ENCODE measurements at regions not wholly inside any gene's neighbourhood (a gene's known extent, or its start where the extent isn't known, plus 50 kb on each side); places are given as distances from the start of the nearest gene placed in this dataset.

- Histone ChIP-seq H4K8ac (ENCODE audit: low read depth in 2 of 2, low read length in 2 of 2) (no peak overlapping the region), H2AK9ac (replicated peaks; ENCODE audit: low read depth, low read length, poor library complexity) (no peak overlapping the region), H3K36me3 (ENCODE audit: control insufficient read depth, insufficient read depth, low read length) (no peaks in the 10 kb centered on the region), H2BK15ac (ENCODE audit: low read depth, low read length) (no peak overlapping the region), H3K9ac (ENCODE audit: low read depth, low read length) (no peak overlapping the region), H4K91ac (ENCODE audit: insufficient read depth, low read depth, low read length) (no peak overlapping the region), H3K4me3 (ENCODE audit: insufficient read depth, low read depth, low read length) (no peak overlapping the region), H3K18ac (ENCODE audit: low read depth, low read length) (no peak overlapping the region), H3K79me1 (ENCODE audit: low read depth in 1 of 2, low read length in 2 of 2) (no peaks in the 10 kb centered on the region), H3K4me2 (ENCODE audit: low read depth, low read length) (no peak overlapping the region), H2BK5ac (ENCODE audit: low read depth, low read length, poor library complexity, severe bottlenecking) (no peak overlapping the region), H2AK5ac (ENCODE audit: low read depth, low read length) (no peak overlapping the region), H3K27me3 (ENCODE audit: control insufficient read depth, insufficient read depth, low read length) (no peaks in the 10 kb centered on the region), H2BK20ac (ENCODE audit: low read depth, low read length) (no peak overlapping the region), H3K4ac (ENCODE audit: low read depth, low read length) (no peak overlapping the region), H3K9me1 (ENCODE audit: insufficient read depth, low read length) (no peaks in the 10 kb centered on the region), H3K56ac (ENCODE audit: extremely low read depth, insufficient read depth, low read length) (no peak overlapping the region), H3K14ac (replicated peaks; ENCODE audit: low read depth, low read length) (no peak overlapping the region), H2BK120ac (ENCODE audit: low read depth, low read length) (no peak overlapping the region), H3K27ac (ENCODE audit: insufficient read depth, low read length) (no peak overlapping the region), H4K20me1 (ENCODE audit: insufficient read depth, low read length) (no peaks in the 10 kb centered on the region), H4K5ac (ENCODE audit: low read depth, low read length) (no peak overlapping the region), H3K23ac (ENCODE audit: low read depth, low read length) (no peak overlapping the region), H3K9me3 (ENCODE audit: control insufficient read depth, insufficient read depth, low read length) (no peaks in the 10 kb centered on the region), H2AFZ (replicated peaks; ENCODE audit: low read length, poor library complexity) (no peak overlapping the region), H3K4me1 (ENCODE audit: control insufficient read depth, insufficient read depth, low read length) (no peaks in the 10 kb centered on the region)
- DNase-seq, result no peak
- no TSS peak for BruUV-seq (replicated peaks)
- CTCF ChIA-PET, result no interaction called here
- dilution Hi-C loops (cut with HindIII; ENCODE audit: low sequenced_read_pairs, unreplicated experiment), result no loop called here
- ATAC-seq (ENCODE audit: low read depth), result no peak
- POLR2A ChIA-PET (ENCODE audit: unreplicated experiment), result no interaction called here
- no CpG with 5 or more reads among the region's 4 CpGs for WGBS, 2 experiments (ENCODE audit: extremely low coverage in 2 of 2, insufficient read length in 1 of 2)
- in situ Hi-C loops (cut with MboI; ENCODE audit: low sequenced_read_pairs), result no loop called here
- intact Hi-C loops (cut with micrococcal nuclease), result no loop called here
- TF ChIP-seq BHLHE40 (IDR thresholded peaks at IDR 0.05; ENCODE audit: low read depth, low read length), result no peak
- TF ChIP-seq MXI1 (IDR thresholded peaks at IDR 0.05; ENCODE audit: borderline replicate concordance, low read depth, low read length), result no peak
- no peak for TF ChIP-seq USF2 (IDR thresholded peaks at IDR 0.05; ENCODE audit: low read depth, low read length)
- TF ChIP-seq CHD1 (IDR thresholded peaks at IDR 0.05; ENCODE audit: low read depth, low read length), result no peak
- TF ChIP-seq POLR2A (IDR thresholded peaks at IDR 0.05; ENCODE audit: low read depth, low read length), result no peak
- TF ChIP-seq MAZ (IDR thresholded peaks at IDR 0.05; ENCODE audit: borderline replicate concordance, low read depth, low read length), result no peak
- TF ChIP-seq RCOR1 (IDR thresholded peaks at IDR 0.05; ENCODE audit: insufficient replicate concordance, low read length), result no peak
- no peak for TF ChIP-seq ELK1 (IDR thresholded peaks at IDR 0.05; ENCODE audit: borderline replicate concordance, low read depth, low read length)
- TF ChIP-seq CEBPB (IDR thresholded peaks at IDR 0.05; ENCODE audit: low read depth, low read length), result no peak
- TF ChIP-seq CTCF (conservative IDR thresholded peaks at IDR 0.05; ENCODE audit: low read depth, low read length), result no peak
- no peak for TF ChIP-seq RFX5 (IDR thresholded peaks at IDR 0.05; ENCODE audit: low read depth, low read length)
Observed at GRCh38 chr11:80700386-80700785, 1259.6 kb upstream of the TENM4 start.
